ENCODE measurements at regions not wholly inside any gene's neighbourhood (a gene's known extent, or its start where the extent isn't known, plus 50 kb on each side); places are given as distances from the start of the nearest gene placed in this dataset.
"Not testable (repeated sequence)": the region's sequence is repeated elsewhere in the genome, so short reads cannot be mapped to it uniquely, and the experiment has no call there.

GRCh38 chr3:125695688-125696087 is 100.4 kb upstream of the OSBPL11 start:
- no peak for DNase-seq (ENCODE audit: low spot score)
- CTCF ChIA-PET = interaction anchor here (1.0 kb wide), 1 partner anchor 11 kb away, joined by 3 read pairs; no protein-coding TSS in a partner anchor
- 0 out of 2 replicates have a peak, but pooled peaks cover 3% of the 10 kb centered on the region for H3K9me3 Mint-ChIP-seq

DNA sequence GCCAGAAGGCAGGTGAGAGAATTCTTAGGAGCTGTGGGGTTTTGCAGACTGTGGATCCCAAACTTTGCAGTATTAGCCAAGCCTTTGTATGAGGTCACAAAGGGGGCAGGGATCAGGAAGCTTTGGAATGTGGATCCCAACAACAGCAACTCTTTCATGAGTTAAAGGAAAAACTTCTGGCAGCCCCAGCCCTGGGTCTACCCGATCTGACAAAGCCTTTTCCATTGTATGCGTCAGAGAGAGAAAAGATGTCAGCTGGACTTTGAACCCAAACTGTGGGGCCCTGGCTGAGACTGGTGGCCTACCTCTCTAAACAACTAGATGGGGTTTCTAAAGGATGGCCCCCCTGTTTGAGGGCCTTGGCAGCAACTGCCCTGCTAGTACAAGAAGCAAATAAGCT is 101.8 kb upstream of the OSBPL11 start:
- CTCF ChIA-PET = interaction anchor here (1.1 kb wide), 1 partner anchor 13 kb away, joined by 3 read pairs; no protein-coding TSS in a partner anchor
- DNase-seq (ENCODE audit: low spot score); H3K36me3 Mint-ChIP-seq; H3K9me3 Mint-ChIP-seq; H3K4me3 Mint-ChIP-seq; H3K27ac Mint-ChIP-seq; H3K27me3 Mint-ChIP-seq (ENCODE audit: low read depth); POLR2A ChIA-PET; H3K4me1 Mint-ChIP-seq; ATAC-seq: not testable (repeated sequence)

More at GRCh38 chr3:125695688-125696087, 100.4 kb upstream of the OSBPL11 start:
- POLR2A ChIA-PET = no interaction called here
- H3K27ac Mint-ChIP-seq = no peak overlapping the region
- H3K27me3 Mint-ChIP-seq (ENCODE audit: low read depth) = no peaks in the 10 kb centered on the region; the same call in 1 of the 2 replicates
- no peak for TF ChIP-seq FOXJ3 (CRISPR knock-in tag; IDR thresholded peaks at IDR 0.05; ENCODE audit: borderline replicate concordance)
- no peak for TF ChIP-seq GABPB1 (CRISPR knock-in tag; IDR thresholded peaks at IDR 0.05)
- TF ChIP-seq, protein P1, sequence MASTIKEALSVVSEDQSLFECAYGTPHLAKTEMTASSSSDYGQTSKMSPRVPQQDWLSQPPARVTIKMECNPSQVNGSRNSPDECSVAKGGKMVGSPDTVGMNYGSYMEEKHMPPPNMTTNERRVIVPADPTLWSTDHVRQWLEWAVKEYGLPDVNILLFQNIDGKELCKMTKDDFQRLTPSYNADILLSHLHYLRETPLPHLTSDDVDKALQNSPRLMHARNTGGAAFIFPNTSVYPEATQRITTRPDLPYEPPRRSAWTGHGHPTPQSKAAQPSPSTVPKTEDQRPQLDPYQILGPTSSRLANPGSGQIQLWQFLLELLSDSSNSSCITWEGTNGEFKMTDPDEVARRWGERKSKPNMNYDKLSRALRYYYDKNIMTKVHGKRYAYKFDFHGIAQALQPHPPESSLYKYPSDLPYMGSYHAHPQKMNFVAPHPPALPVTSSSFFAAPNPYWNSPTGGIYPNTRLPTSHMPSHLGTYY (CRISPR knock-in tag; IDR thresholded peaks at IDR 0.05) = no peak
- TF ChIP-seq RELA (CRISPR knock-in tag; IDR thresholded peaks at IDR 0.05; ENCODE audit: borderline replicate concordance) = no peak
- TF ChIP-seq ZBTB21 (CRISPR knock-in tag; IDR thresholded peaks at IDR 0.05; ENCODE audit: borderline replicate concordance) = no peak
- no peak for TF ChIP-seq ZNF121 (CRISPR knock-in tag; IDR thresholded peaks at IDR 0.05)
- TF ChIP-seq, protein P2, sequence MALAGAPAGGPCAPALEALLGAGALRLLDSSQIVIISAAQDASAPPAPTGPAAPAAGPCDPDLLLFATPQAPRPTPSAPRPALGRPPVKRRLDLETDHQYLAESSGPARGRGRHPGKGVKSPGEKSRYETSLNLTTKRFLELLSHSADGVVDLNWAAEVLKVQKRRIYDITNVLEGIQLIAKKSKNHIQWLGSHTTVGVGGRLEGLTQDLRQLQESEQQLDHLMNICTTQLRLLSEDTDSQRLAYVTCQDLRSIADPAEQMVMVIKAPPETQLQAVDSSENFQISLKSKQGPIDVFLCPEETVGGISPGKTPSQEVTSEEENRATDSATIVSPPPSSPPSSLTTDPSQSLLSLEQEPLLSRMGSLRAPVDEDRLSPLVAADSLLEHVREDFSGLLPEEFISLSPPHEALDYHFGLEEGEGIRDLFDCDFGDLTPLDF (CRISPR knock-in tag; IDR thresholded peaks at IDR 0.05) = no peak
- TF ChIP-seq EMX1 (CRISPR knock-in tag; IDR thresholded peaks at IDR 0.05) = no peak
- TF ChIP-seq OVOL2 (CRISPR knock-in tag; IDR thresholded peaks at IDR 0.05; ENCODE audit: borderline replicate concordance) = no peak
- TF ChIP-seq SOX15 (CRISPR knock-in tag; IDR thresholded peaks at IDR 0.05) = no peak
- TF ChIP-seq, protein P3, sequence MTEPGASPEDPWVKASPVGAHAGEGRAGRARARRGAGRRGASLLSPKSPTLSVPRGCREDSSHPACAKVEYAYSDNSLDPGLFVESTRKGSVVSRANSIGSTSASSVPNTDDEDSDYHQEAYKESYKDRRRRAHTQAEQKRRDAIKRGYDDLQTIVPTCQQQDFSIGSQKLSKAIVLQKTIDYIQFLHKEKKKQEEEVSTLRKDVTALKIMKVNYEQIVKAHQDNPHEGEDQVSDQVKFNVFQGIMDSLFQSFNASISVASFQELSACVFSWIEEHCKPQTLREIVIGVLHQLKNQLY (CRISPR knock-in tag; IDR thresholded peaks at IDR 0.05) = no peak
- no peak for TF ChIP-seq ATF3 (CRISPR knock-in tag; conservative IDR thresholded peaks at IDR 0.05)
- TF ChIP-seq, protein P4, sequence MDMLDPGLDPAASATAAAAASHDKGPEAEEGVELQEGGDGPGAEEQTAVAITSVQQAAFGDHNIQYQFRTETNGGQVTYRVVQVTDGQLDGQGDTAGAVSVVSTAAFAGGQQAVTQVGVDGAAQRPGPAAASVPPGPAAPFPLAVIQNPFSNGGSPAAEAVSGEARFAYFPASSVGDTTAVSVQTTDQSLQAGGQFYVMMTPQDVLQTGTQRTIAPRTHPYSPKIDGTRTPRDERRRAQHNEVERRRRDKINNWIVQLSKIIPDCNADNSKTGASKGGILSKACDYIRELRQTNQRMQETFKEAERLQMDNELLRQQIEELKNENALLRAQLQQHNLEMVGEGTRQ (CRISPR knock-in tag; IDR thresholded peaks at IDR 0.05) = no peak
- TF ChIP-seq ZNF232 (CRISPR knock-in tag; IDR thresholded peaks at IDR 0.05) = no peak
- peaks cover 2% of the 10 kb centered on the region; the same call in 1 of the 2 replicates for H3K4me1 Mint-ChIP-seq
- no peaks in the 10 kb centered on the region for H3K36me3 Mint-ChIP-seq
- no peak overlapping the region for H3K4me3 Mint-ChIP-seq
- ATAC-seq = no peak

DNA sequence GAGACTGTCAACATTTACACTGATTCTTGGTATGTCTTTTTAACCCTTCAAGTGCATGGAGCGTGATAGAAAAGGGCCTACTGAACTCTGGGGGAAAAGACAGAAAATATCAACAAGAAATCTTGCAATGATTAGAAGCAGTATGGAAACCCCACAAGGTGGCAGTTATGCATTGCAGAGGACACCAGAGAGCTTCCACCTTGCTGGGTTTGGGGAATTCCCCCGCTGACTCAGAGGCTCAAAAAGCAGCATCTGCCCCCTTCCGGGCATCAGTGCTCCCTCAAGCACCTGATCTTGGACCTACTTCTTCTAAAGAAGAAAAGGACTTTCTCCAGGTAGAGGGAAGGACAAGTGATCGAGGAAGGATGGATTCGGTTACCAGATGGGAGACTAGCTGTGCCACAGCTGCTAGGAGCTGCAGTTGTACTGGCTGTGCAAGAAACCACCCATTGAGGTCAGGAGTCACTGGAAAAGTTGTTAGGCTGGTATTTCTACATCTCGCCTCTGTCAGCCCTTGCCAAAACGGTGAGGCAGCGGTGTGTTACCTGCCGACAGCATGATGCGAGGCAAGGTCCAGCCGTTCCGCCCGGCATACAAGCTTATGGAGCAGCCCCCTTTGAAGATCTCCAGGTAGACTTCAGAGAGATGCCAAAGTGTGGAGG is 102.8 kb upstream of the OSBPL11 start:
- H3K9me3 Mint-ChIP-seq; H3K27ac Mint-ChIP-seq; H3K27me3 Mint-ChIP-seq (ENCODE audit: low read depth); H3K4me1 Mint-ChIP-seq; CTCF ChIA-PET; ATAC-seq; POLR2A ChIA-PET; DNase-seq (ENCODE audit: low spot score); H3K36me3 Mint-ChIP-seq; H3K4me3 Mint-ChIP-seq: not testable (repeated sequence)

GRCh38 chr3:125715651-125716050 is 120.4 kb upstream of the OSBPL11 start:
- POLR2A ChIA-PET = no interaction called here
- H3K4me3 Mint-ChIP-seq = no peak overlapping the region
- H3K36me3 Mint-ChIP-seq = no peaks in the 10 kb centered on the region
- 0 out of 2 replicates have a peak, but pooled peaks cover 3% of the 10 kb centered on the region for H3K4me1 Mint-ChIP-seq
- H3K9me3 Mint-ChIP-seq = no peaks in the 10 kb centered on the region
- CTCF ChIA-PET = no interaction called here
- H3K27me3 Mint-ChIP-seq (ENCODE audit: low read depth) = no peaks in the 10 kb centered on the region
- no peak overlapping the region for H3K27ac Mint-ChIP-seq
- no peak for TF ChIP-seq ZNF416 (CRISPR knock-in tag; IDR thresholded peaks at IDR 0.05)
- ATAC-seq (no peak), DNase-seq (ENCODE audit: low spot score) (no peak)

- DNase-seq (ENCODE audit: low spot score); H3K27ac Mint-ChIP-seq; H3K4me1 Mint-ChIP-seq; H3K9me3 Mint-ChIP-seq; H3K4me3 Mint-ChIP-seq; POLR2A ChIA-PET; ATAC-seq; H3K27me3 Mint-ChIP-seq (ENCODE audit: low read depth); H3K36me3 Mint-ChIP-seq: not testable (repeated sequence)
- CTCF ChIA-PET = interaction anchor here (1.4 kb wide), 1 partner anchor 11 kb away, joined by 4 read pairs; no protein-coding TSS in a partner anchor
Observed at GRCh38 chr3:125732151-125732550, 136.9 kb upstream of the OSBPL11 start.

DNA sequence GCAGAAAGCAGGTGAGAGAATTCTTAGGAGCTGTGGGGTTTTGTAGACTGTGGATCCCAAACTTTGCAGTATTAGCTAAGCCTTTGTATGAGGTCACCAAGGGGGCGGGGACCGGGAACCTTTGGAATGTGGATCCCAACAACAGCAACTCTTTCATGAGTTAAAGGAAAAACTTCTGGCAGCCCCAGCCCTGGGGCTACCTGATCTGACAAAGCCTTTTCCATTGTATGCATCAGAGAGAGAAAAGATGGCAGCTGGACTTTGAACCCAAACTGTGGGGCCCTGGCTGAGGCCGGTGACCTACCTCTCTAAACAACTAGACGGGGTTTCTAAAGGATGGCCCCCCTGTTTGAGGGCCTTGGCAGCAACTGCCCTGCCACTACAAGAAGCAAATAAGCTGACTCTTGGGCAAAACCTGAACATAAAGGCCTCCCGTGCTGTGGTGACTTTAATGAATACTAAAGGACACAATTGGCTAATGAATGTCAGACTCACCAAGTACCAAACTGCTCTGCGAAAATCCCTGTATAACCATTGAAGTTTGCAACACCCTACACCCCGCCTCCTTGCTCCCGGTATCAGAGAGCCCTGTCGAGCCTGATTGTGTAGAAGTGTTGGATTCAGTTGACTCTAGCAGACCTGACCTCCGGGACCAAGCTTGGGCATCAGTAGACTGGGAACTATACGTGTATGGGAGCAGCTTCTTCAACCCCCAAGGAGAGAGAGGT is 146.9 kb upstream of the OSBPL11 start:
- H3K36me3 Mint-ChIP-seq; H3K27ac Mint-ChIP-seq; H3K4me3 Mint-ChIP-seq; H3K27me3 Mint-ChIP-seq (ENCODE audit: low read depth); ATAC-seq; POLR2A ChIA-PET; H3K9me3 Mint-ChIP-seq: not testable (repeated sequence)
- H3K4me1 Mint-ChIP-seq = peaks cover 10% of the 10 kb centered on the region; the same call in 1 of the 2 replicates
- DNase-seq (ENCODE audit: low spot score) = peak; percentile 45
- CTCF ChIA-PET = interaction anchor here (0.6 to 1.6 kb wide), 8 partner anchors 10 to 545 kb away, joined by 3 to 6 read pairs (median 3); no protein-coding TSS in a partner anchor
